ENCODE measurements at regions not wholly inside any gene's neighbourhood (a gene's known extent, or its start where the extent isn't known, plus 50 kb on each side); places are given as distances from the start of the nearest gene placed in this dataset.

GRCh38 chr16:73274140-73274539 lies 226.2 kb upstream of the ZFHX3 start:
- H3K4me3 Mint-ChIP-seq: no peak overlapping the region
- CTCF ChIA-PET: no interaction called here
- no peak for DNase-seq
- no peak for TF ChIP-seq CTCF (IDR thresholded peaks at IDR 0.05)
- no peak overlapping the region for H3K27ac Mint-ChIP-seq
- peaks cover 4% of the 10 kb centered on the region for H3K27me3 Mint-ChIP-seq
- POLR2A ChIA-PET: no interaction called here
- no peaks in the 10 kb centered on the region for H3K9me3 Mint-ChIP-seq
- H3K4me1 Mint-ChIP-seq (ENCODE audit: low read depth): no peaks in the 10 kb centered on the region
- H3K36me3 Mint-ChIP-seq (ENCODE audit: low read depth): no peaks in the 10 kb centered on the region
- intact Hi-C loops (cut with micrococcal nuclease): no loop called here
- no peak for ATAC-seq

GRCh38 chr16:73268366-73268993 lies 220.6 kb upstream of the ZFHX3 start:
- H3K4me1 Mint-ChIP-seq (ENCODE audit: low read depth): no peaks in the 10 kb centered on the region
- H3K9me3 Mint-ChIP-seq: peaks cover 4% of the 10 kb centered on the region
- H3K4me3 Mint-ChIP-seq: no peak overlapping the region
- ATAC-seq (no peak), DNase-seq (no peak)
- H3K27ac Mint-ChIP-seq: no peak overlapping the region
- ChIA-PET POLR2A (no interaction called here), CTCF (no interaction called here)
- H3K27me3 Mint-ChIP-seq: peaks cover 2% of the 10 kb centered on the region
- no peaks in the 10 kb centered on the region for H3K36me3 Mint-ChIP-seq (ENCODE audit: low read depth)
- no peak for TF ChIP-seq CTCF (IDR thresholded peaks at IDR 0.05)
- intact Hi-C loops (cut with micrococcal nuclease): no loop called here

GRCh38 chr16:73265935-73266334 lies 218.0 kb upstream of the ZFHX3 start:
- no peak for ATAC-seq
- Mint-ChIP-seq H3K4me1 (ENCODE audit: low read depth) (no peaks in the 10 kb centered on the region), H3K27ac (no peak overlapping the region), H3K9me3 (peaks cover 8% of the 10 kb centered on the region), H3K36me3 (ENCODE audit: low read depth) (no peaks in the 10 kb centered on the region), H3K4me3 (no peak overlapping the region), H3K27me3 (peaks cover 2% of the 10 kb centered on the region)
- POLR2A ChIA-PET: interaction anchor here (0.7 kb wide), 1 partner anchor 13 kb away, joined by 3 read pairs; no protein-coding TSS in a partner anchor
- no peak for TF ChIP-seq CTCF (IDR thresholded peaks at IDR 0.05)
- DNase-seq: no peak
- intact Hi-C loops (cut with micrococcal nuclease): no loop called here
- CTCF ChIA-PET: no interaction called here

GRCh38 chr16:73265124-73265837 lies 217.4 kb upstream of the ZFHX3 start:
- intact Hi-C loops (cut with micrococcal nuclease): no loop called here
- ATAC-seq (no peak), DNase-seq (no peak)
- Mint-ChIP-seq H3K9me3 (peaks cover 8% of the 10 kb centered on the region), H3K27ac (no peak overlapping the region), H3K4me3 (no peak overlapping the region), H3K4me1 (ENCODE audit: low read depth) (no peaks in the 10 kb centered on the region), H3K27me3 (peaks cover 2% of the 10 kb centered on the region), H3K36me3 (ENCODE audit: low read depth) (no peaks in the 10 kb centered on the region)
- POLR2A ChIA-PET: no interaction called here
- TF ChIP-seq CTCF (IDR thresholded peaks at IDR 0.05): no peak
- CTCF ChIA-PET: no interaction called here

GRCh38 chr16:73262931-73263330 lies 215.0 kb upstream of the ZFHX3 start:
- intact Hi-C loops (cut with micrococcal nuclease): no loop called here
- POLR2A ChIA-PET: no interaction called here
- no peaks in the 10 kb centered on the region for H3K4me1 Mint-ChIP-seq (ENCODE audit: low read depth)
- H3K9me3 Mint-ChIP-seq: peaks cover 8% of the 10 kb centered on the region
- H3K36me3 Mint-ChIP-seq (ENCODE audit: low read depth): no peaks in the 10 kb centered on the region
- CTCF ChIA-PET: no interaction called here
- no peak overlapping the region for H3K4me3 Mint-ChIP-seq
- ATAC-seq: no peak
- DNase-seq: no peak
- no peak for TF ChIP-seq CTCF (IDR thresholded peaks at IDR 0.05)
- H3K27ac Mint-ChIP-seq: no peak overlapping the region
- H3K27me3 Mint-ChIP-seq: no peaks in the 10 kb centered on the region
